ENCODE measurements at regions not wholly inside any gene's neighbourhood (a gene's known extent, or its start where the extent isn't known, plus 50 kb on each side); places are given as distances from the start of the nearest gene placed in this dataset.

- Histone ChIP-seq H4K20me1 (replicated peaks; ENCODE audit: control insufficient read depth, insufficient read depth, low read length) (no peaks in the 10 kb centered on the region), H3K4me3 (no peak overlapping the region), H3K4me2 (ENCODE audit: insufficient read depth, low read length) (no peak overlapping the region), H3K36me3 (ENCODE audit: control insufficient read depth, insufficient read depth, low read length) (no peaks in the 10 kb centered on the region), H3K9ac (ENCODE audit: insufficient read depth in 1 of 2, low read depth in 2 of 2, low read length in 2 of 2) (no peak overlapping the region), H2AFZ (ENCODE audit: low read depth, low read length) (no peak overlapping the region), H3K27ac (ENCODE audit: extremely low read depth, low read depth, low read length) (no peak overlapping the region), H3K27me3 (ENCODE audit: control insufficient read depth in 2 of 2, insufficient read depth in 2 of 2, low read length in 2 of 2) (no peaks in the 10 kb centered on the region), H3K9me3 (replicated peaks; ENCODE audit: control insufficient read depth, insufficient read depth, low read depth, low read length) (no peaks in the 10 kb centered on the region), H3K4me1 (replicated peaks in 1 of 2; ENCODE audit: control insufficient read depth in 2 of 2, insufficient read depth in 2 of 2, low read length in 2 of 2) (no peaks in the 10 kb centered on the region), H3K9me1 (ENCODE audit: control insufficient read depth, insufficient read depth, low read length) (no peaks in the 10 kb centered on the region), H3K79me2 (ENCODE audit: control insufficient read depth, insufficient read depth, low read length) (no peaks in the 10 kb centered on the region)
- ChIA-PET POLR2A (interaction anchor here (1.0 kb wide), 1 partner anchor 230 kb away, joined by 3 read pairs; no protein-coding TSS in a partner anchor), CTCF (ENCODE audit: low intra/inter-chr PET ratio) (no interaction called here)
- intact Hi-C loops (cut with micrococcal nuclease) (no loop called here), in situ Hi-C loops (cut with MboI) (loop anchor here (10.0 to 25.0 kb wide), 2 partner anchors 493 to 810 kb away; no protein-coding TSS in a partner anchor)
- TF ChIP-seq, protein P1, sequence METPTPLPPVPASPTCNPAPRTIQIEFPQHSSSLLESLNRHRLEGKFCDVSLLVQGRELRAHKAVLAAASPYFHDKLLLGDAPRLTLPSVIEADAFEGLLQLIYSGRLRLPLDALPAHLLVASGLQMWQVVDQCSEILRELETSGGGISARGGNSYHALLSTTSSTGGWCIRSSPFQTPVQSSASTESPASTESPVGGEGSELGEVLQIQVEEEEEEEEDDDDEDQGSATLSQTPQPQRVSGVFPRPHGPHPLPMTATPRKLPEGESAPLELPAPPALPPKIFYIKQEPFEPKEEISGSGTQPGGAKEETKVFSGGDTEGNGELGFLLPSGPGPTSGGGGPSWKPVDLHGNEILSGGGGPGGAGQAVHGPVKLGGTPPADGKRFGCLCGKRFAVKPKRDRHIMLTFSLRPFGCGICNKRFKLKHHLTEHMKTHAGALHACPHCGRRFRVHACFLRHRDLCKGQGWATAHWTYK (CRISPR knock-in tag; IDR thresholded peaks at IDR 0.05) = no peak
- no peak for TF ChIP-seq SREBF2 (CRISPR knock-in tag; IDR thresholded peaks at IDR 0.05)
- no peak for TF ChIP-seq MECOM (CRISPR knock-in tag; IDR thresholded peaks at IDR 0.05)
- TF ChIP-seq PTTG1 (tag; IDR thresholded peaks at IDR 0.05; ENCODE audit: low read depth) = no peak
- TF ChIP-seq NFRKB (IDR thresholded peaks at IDR 0.05; ENCODE audit: low read depth) = no peak
- TF ChIP-seq, protein P2, sequence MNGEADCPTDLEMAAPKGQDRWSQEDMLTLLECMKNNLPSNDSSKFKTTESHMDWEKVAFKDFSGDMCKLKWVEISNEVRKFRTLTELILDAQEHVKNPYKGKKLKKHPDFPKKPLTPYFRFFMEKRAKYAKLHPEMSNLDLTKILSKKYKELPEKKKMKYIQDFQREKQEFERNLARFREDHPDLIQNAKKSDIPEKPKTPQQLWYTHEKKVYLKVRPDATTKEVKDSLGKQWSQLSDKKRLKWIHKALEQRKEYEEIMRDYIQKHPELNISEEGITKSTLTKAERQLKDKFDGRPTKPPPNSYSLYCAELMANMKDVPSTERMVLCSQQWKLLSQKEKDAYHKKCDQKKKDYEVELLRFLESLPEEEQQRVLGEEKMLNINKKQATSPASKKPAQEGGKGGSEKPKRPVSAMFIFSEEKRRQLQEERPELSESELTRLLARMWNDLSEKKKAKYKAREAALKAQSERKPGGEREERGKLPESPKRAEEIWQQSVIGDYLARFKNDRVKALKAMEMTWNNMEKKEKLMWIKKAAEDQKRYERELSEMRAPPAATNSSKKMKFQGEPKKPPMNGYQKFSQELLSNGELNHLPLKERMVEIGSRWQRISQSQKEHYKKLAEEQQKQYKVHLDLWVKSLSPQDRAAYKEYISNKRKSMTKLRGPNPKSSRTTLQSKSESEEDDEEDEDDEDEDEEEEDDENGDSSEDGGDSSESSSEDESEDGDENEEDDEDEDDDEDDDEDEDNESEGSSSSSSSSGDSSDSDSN (IDR thresholded peaks at IDR 0.05; ENCODE audit: borderline replicate concordance in 1 of 2, low read depth in 2 of 2, low read length in 2 of 2) = no peak
- TF ChIP-seq KLF13 (tag; IDR thresholded peaks at IDR 0.05; ENCODE audit: borderline replicate concordance, low read depth) = no peak
- TF ChIP-seq DEAF1 (CRISPR knock-in tag; IDR thresholded peaks at IDR 0.05) = no peak
- TF ChIP-seq, protein P3, sequence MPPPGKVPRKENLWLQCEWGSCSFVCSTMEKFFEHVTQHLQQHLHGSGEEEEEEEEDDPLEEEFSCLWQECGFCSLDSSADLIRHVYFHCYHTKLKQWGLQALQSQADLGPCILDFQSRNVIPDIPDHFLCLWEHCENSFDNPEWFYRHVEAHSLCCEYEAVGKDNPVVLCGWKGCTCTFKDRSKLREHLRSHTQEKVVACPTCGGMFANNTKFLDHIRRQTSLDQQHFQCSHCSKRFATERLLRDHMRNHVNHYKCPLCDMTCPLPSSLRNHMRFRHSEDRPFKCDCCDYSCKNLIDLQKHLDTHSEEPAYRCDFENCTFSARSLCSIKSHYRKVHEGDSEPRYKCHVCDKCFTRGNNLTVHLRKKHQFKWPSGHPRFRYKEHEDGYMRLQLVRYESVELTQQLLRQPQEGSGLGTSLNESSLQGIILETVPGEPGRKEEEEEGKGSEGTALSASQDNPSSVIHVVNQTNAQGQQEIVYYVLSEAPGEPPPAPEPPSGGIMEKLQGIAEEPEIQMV (tag; conservative IDR thresholded peaks at IDR 0.05; ENCODE audit: low read depth) = no peak
- TF ChIP-seq C11orf30 (IDR thresholded peaks at IDR 0.05; ENCODE audit: low read depth) = no peak
- no peak for TF ChIP-seq ELF4 (CRISPR knock-in tag; IDR thresholded peaks at IDR 0.05)
- TF ChIP-seq, protein P4, sequence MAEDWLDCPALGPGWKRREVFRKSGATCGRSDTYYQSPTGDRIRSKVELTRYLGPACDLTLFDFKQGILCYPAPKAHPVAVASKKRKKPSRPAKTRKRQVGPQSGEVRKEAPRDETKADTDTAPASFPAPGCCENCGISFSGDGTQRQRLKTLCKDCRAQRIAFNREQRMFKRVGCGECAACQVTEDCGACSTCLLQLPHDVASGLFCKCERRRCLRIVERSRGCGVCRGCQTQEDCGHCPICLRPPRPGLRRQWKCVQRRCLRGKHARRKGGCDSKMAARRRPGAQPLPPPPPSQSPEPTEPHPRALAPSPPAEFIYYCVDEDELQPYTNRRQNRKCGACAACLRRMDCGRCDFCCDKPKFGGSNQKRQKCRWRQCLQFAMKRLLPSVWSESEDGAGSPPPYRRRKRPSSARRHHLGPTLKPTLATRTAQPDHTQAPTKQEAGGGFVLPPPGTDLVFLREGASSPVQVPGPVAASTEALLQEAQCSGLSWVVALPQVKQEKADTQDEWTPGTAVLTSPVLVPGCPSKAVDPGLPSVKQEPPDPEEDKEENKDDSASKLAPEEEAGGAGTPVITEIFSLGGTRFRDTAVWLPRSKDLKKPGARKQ (CRISPR knock-in tag; IDR thresholded peaks at IDR 0.05) = no peak
- BruUV-seq (replicated peaks) = no TSS peak
- DNase-seq (ENCODE audit: extremely low read depth in 1 of 4, low spot score in 3 of 4) = no peak
- WGBS (ENCODE audit: insufficient coverage, low coverage, missing lambda C conversion rate) = 0% methylated on average over 1 of the region's 2 CpGs
- no peak for ATAC-seq
- FAIRE-seq = no peak
These were observed 102.3 kb downstream of the RPE65 start for GRCh38 chr1:68347415-68347814.
